GM21717 (cell line): ENCODE measurements at regions not wholly inside any gene's neighbourhood (a gene's known extent, or its start where the extent isn't known, plus 50 kb on each side); places are given as distances from the start of the nearest gene placed in this dataset.

Experiments
- ATAC-seq: cut with Tn5 transposase; IDR thresholded peaks from one replicate; pipeline ENCODE4 v1.9.1; 2021; ENCODE audit warnings: mild to moderate bottlenecking, moderate library complexity; ENCODE audit not compliant: unreplicated experiment

DNA sequence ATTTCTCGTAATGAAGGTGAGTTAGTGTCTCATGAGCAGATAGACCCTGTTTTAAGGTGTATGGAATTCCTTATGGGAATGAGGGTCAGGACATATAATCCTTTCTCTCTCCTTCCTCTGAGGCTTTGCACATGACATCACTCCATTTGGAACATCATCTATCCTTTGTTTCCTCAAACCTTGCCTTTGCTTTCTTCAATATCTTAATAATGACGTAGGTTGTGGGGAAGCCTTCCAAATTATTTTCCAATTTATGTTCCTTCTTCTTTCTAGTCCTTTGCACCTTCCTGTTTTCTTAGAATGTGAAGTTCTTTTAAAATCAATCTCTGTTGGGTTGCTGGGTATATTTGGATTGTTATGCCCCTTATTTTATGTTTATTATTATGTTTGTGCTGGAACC lies 502.9 kb upstream of the STXBP6 start:
- no peak for ATAC-seq

DNA sequence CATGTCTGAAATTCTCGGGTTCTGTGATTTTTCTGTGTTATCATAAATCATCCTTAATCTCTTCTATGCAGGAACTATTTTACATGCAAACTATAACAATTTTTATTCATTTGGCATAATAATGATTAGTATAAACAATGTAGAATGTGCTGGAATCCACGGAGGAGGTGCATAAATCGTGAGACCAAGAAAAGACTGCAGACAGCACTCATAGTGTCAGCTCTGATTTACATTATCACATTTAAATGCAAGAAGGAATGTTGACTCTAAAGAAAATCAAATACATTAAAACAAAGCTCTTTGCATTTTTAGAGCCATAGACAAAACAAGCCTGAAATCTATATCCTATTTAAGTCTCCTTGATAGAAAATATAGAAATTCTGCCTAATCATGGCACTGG lies 501.7 kb upstream of the STXBP6 start:
- ATAC-seq = no peak

DNA sequence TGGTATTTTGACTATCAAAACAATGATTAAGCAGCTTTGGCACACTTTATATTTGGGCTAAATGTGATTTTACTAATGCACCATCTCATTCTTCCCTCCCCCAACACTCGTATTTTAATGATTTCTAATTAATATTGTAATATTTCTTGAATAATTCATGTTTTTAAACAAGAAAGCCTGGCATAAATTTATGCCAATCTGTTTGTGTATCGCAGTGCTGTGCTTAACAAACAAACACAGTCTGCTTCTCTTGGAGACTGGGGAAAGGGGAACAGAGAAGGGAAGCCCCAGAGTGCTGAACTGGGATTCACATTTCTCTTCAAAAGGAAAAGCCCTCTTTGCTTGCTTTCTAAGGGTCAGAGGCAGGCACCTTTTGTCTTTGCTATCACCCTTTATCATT lies 496.9 kb upstream of the STXBP6 start:
- ATAC-seq = no peak

DNA sequence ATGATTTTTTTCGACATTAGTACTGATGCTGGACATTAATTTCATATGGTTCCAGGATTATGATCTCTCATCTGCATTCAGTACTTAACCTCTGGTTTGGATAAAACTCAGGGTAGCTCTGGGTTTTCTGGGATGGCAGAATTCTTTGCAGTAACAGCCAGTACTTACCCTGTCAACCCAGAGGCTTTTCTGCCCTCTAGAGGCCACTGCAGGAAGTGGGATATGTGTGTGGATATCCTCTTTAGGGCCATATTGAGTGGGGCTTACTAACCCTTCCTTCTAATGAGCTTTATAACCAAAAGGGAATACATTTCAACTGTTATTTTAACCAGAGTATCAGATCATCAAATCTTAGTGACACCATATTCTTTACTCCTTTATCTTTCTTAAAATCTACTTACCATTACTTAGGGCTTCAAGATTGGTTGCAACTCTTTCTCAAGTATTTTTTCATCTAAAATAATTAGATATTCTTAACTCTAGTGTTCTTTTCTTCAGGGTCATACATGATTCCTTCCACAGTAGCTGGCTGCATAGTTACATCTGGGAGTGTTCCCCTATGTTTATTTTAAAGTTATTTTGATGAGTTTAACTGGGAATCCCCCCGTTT lies 488.0 kb upstream of the STXBP6 start:
- no peak for ATAC-seq

DNA sequence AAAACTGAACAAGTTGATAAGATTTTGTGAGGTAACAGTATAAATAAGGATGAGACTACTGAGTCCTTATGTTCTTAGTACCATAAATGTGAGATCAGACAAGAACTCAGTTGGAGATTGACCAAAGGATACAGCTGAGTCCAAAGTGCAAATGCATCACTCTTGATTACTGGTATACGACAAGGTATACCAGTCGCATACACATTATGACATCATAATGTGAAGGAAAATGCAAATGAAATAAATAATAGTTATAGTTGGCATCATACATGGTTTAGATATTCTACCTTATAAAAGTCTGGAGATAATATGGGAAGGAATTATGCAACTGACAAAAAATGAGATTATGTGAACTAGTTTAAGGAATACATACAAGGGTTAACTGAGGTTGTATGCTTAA lies 476.3 kb upstream of the STXBP6 start:
- ATAC-seq = no peak

DNA sequence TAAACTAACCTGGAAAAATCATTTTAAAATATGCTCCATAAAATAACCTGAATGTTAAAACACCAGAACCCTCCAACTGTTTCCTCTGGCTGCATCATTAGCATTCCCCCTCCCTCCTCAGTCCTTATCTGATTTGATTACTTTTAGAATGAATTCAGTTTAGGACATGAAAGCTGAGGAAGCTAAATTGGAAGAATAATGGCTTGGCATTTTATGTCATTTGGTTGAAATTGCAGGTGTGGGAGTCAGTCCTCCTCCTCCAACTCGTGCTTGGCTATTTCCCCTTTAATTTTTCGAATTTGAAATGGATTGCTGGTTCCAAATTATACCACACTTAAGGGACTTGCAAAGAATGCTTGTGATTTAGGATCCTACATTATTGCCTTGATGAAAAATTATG lies 473.0 kb upstream of the STXBP6 start:
- no peak for ATAC-seq

DNA sequence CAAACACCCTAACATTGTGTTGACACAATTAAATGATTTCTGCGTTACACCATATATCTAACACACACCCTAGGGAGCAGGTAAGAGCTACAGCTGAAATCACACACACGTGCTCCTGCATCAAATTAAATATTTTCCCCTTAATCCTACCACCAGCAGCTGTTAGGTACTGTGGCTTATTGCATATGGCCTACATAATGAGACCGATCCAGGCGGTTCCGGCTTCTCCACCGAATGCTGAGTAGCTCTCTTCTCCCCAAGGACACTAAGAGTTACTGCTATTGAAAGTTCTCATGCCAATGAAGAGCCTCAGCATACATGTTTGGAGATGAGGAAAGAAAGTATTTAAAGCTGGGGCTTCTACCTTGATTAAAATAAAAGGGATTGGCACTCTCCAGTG lies 472.2 kb upstream of the STXBP6 start:
- no peak for ATAC-seq

DNA sequence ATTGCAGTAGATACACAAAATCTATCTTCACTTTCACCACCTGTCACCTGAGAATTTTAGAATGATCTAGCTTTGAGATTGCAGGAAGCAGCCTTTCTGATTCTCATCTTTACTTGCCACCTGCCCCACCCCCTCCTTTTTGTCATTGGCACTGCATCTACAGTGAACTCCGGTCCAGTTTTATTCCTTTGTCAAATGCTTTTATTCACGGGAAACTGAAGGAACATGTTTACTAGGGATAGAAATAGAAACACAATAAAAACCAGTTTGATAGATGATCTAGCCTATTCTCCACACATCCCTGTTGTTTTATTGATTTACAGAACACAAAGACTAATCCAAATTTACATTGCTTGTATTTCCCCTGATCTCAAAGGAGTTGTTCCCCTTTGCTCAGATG lies 471.7 kb upstream of the STXBP6 start:
- ATAC-seq = no peak

DNA sequence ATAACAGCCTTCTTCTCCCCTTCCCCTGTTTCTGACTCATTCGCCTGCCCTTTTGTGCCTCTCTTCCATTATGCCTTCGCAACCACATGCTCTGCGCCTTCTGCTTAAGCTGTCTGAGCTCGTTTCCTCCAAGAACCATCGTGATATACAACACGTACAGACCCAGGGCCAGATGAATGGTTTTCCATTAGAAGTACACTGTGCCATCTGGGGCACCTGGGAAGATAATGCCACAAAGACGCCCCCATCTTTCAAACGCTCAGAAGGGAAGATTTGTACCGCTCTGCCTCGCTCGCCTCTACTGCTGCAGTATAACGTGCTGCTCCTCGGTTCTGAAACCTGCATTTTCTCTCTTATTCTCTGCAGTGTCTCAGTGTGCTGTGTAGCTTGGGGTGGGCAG lies 470.9 kb upstream of the STXBP6 start:
- ATAC-seq = no peak

DNA sequence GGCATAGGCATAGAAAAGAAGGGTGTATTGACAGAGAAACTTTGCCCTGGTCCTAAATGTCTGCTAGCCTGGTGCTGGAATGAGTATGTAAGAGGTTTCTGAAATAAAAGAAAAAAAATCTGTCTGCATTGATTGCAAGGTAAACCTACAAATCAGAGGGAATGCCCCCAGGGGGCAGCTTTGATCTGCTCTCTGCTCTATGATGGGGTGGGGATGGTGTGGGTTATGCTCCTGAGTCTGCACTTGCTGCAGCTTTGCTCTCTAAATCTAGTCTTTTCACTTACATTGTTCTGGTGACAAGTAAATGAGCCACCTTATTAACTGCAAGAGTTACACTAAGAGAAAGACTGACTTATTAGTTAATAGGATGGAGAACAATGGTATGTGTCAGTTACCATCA lies 468.4 kb upstream of the STXBP6 start:
- ATAC-seq = no peak

DNA sequence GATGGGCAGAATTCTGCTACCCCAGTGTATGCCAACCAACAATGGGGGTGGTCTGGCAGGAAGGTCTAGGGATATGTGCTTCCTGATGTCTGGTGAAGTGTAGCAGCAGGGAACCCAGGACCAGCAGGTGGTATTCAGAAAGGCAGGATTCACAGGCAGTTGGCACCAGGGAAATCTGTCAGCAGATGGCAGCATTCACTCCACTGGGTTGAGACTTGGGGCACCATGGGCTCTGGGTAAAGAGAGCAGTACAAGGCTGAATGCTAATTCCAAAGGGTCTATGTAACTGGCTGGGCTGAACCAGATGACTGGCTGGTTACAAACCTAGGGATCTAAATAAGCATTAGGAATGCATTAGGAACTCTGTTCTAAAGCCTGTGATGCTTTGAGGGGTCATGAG lies 466.9 kb upstream of the STXBP6 start:
- no peak for ATAC-seq

DNA sequence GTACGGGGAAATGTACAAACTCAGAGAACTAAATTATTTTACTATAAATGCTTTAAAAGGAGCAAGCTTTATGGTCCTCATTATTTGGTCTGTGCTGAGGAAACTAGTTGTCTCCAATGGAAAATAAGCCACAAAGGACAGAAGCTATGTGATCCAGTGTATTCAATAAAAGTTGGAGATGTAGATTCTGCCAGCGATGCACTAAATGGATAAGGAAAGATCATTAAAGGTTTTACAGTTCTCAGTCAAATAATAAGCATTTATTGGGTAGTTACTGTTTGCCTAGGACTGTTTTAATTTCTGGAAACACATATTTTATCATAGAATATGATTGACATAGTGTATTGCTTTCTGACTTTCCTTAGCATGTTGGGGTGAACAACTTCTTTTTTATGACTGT lies 458.9 kb upstream of the STXBP6 start:
- no peak for ATAC-seq

DNA sequence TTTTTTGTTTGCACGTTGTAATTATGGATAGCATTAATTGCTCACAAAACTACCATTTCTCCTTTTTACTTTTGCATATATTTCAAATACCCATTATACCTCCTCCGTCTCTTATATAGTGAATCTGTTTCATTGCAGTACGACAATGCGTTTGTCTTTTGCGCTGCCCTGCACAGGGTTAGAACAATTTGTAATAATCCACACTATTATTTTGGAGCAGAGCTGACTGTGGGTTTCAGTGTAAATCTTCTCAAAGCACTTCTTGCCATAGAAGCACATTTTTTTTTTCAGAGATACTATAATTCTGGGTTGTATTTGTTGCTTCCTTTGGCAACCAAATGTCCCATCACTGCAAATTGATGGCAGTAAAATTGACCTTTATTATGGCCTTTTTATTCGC lies 451.8 kb upstream of the STXBP6 start:
- no peak for ATAC-seq

DNA sequence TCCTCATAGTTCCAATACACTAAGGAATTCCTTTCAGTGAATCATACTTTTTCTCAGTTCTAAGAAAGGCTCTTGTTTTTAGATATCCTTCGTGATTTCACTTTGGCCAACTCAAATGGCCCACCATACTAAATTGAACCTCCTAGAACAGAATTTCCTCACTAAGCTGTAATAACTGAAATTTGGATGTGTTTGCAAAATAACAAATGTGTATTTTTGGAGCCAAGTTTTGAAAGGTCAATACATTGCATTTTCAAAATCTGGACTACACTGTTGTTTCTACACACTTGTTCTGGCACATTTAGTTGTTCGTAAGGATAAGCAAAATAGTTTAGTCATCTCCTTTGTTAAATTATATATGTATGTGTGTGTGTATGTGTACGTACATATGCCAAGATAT lies 439.0 kb upstream of the STXBP6 start:
- no peak for ATAC-seq

DNA sequence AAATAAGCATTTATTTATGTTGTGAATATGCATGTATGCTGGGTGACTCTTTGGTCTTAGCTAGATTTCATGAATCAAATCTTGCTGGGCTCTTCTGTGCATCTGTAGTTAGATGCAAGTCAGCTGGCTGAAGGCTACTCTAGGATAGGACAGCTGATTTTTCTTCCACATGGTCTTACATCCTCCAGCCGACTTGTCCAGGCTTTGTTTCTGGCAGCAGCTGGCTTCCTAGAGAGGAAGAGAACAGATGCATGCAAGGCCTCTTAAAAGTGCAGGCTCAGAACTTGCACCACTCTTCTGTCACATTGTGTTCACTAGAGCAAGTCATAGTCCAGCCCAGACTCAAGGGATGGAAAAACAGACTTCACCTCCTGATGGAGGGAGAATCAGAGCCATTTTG lies 435.4 kb upstream of the STXBP6 start:
- no peak for ATAC-seq

DNA sequence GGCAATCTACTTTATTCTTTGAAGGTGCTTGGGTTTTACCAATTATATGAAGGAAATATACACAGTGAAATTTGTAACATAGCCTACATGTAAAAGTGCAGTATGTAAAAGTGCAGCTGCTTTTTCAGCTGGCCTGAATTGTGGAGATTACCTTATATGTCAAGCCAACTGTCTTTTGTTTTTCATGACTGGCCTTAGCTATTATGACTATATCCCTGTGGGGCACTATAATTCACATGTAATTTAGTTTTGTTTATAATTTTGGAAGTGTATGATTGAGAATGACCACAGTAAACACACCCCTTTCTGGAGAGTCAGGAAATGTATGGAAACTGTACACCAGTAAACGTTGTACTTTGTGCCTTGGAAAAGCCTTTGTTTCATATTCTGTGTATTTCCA lies 435.0 kb upstream of the STXBP6 start:
- no peak for ATAC-seq

DNA sequence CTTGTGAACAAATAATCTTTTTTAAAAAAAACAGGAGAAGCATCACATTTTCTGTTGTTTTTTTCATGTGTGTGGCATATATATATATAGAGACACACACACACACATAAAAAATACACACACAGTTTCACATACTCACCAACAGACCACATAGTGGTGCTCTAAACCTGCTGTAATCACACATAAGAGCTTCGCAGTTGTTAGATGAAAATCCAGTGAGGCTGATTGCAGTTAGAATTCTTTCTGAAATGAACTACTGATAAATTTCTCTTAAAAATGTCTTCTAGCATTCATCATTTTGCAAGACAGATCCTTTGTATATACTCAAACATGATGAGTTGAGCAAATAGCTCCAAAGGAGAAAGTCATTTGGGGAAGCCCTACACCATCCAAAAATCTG lies 434.3 kb upstream of the STXBP6 start:
- ATAC-seq = no peak

DNA sequence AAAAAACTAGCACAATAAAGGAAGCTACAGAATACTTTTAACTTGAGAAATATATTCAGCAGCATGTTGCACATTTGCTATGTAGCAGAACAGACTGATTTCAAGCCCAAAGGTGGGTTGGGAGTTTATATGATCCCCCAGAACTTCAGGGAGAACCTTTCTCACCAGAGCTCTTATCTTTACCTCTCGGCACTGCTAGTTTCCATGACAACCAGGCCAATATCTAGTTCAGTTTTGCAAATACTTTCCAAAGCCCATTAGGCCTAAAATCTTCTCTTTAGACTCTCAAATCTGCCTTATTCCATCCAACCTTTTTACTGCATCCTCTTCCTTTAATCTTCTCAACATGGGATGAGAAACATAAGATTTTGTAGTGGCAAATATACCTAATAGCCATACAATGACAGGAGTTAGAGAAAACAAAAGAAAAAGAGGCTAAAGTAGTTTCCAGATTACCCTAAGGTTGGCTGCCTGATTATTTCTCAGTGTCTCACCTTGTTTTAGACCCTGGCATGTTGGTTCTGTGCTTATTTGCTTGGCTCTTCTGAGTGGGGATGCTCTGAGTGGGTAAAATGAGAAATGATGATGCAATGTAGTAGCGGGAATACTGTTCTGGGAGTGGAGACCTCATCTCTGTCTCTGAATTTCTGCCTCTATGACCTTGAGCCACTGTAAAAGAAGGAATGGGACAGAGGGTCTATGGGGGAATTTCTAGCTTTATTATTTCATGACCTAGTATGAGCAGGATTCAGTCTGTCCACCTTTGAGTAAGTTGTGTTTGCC lies 427.6 kb upstream of the STXBP6 start:
- no peak for ATAC-seq

DNA sequence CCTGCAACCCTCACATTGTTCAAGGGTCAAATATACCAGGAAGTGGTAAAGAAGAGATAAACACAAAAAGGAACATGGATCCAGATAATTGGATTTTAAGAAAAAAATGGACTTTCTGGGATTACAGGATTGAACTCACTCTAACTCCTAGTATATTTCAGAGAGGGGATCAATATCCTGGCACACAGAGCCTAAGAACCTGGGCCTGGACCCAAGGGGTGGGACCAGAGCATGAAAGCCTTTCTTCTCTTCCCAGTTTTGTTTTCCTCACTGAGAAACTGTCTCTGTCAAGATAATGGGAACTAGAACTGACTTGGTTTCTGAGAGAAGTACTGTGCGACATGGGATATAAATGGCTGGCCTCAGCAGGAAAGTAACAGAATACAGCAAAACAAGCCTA lies 422.8 kb upstream of the STXBP6 start:
- no peak for ATAC-seq

DNA sequence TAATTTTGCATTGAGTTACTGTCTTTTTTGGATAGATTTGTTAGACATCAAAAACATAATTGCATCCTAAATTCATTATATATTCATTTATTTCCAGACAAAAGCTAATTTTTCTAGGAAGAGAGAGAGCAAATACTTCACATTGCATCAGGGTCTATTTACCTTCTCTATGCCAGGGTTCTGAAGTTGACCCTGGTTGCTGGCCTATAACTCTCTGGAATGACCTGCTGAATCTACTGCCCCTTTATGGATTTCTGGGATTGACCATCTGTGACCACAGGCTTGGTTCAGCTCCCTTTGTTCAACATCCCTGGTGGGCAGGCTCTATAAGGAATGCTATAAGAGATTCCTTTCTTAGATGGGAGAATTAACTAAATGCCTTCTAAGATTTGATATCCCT lies 414.8 kb upstream of the STXBP6 start:
- no peak for ATAC-seq

DNA sequence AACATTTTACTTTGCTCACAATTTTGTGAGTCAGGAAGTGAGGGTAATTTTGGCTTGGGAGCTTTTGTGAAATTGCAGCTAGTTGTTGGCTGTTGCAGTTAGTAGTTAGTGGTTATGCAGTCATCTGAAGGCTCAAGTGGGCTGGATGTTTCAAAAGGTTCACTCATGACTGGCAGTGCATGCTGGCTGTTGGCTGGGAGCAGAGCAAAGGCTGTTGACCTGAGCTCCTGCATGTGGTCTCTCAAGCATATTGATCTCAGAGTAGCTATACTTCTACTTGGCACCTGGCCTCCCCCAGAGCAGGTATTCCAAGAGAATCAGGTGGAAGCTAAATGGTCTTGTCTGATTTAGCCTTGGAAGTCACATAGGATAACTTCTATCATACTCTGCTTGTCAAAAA lies 414.1 kb upstream of the STXBP6 start:
- ATAC-seq = no peak

DNA sequence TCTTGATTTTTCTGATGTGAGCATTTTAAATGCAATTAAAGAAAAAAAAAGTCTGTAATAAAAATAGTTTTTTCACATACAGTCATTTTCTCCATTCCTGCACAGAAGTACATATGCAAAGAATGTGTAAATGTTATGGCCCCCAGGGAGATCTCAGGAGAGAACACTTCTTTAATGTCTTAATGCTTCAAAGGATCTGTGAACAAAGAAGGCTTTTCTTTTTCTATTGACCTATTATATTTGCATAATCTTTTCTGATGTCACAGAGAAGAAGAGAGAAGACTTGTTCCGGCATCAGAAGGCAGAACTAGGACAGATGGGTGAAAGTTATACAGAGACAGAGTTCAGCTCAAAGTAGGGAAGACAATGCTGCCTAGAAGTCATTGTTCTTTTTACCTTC lies 413.5 kb upstream of the STXBP6 start:
- no peak for ATAC-seq

DNA sequence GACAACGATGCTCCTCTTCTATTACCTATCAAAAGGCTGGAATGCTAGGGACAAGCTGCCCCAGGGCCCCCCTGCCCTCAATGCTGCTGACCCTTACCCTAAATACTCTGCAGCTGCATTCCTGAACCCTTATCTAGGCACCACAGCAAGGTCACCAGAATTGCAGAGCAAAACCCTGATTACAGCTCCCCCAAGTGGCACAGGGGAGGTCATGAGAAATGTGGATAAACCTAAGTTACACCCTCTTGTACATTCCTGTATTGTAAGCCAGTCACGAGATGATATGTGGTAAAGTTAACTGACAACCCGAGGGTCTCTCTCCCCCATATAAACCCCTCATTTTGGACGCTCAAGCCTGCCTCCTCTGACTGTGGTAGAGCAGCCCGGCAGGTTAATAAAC lies 411.8 kb upstream of the STXBP6 start:
- ATAC-seq = no peak
